ENCODE measurements at regions not wholly inside any gene's neighbourhood (a gene's known extent, or its start where the extent isn't known, plus 50 kb on each side); places are given as distances from the start of the nearest gene placed in this dataset.

DNA sequence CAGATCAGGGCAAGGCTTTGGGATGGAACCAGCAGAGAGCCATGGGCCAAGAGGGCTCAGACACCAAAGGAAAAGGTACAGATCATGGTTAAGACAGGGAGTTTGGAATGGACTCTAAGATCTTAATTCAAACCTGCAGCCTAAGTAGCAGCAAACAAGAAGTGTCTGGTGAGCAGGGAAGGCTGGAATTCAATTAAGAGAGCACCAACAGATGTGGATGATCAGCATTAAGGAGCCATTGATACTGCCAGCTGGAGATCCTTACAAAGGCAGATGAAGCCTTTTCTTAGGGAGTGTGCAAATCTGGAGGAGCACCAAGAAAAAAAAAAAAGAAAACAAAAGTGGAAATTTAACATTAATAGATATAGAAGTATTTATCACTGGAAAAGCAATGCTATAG, 516.8 kb downstream of the RASEF start:
- no peak for DNase-seq
- ATAC-seq: no peak
- H3K9me3 Mint-ChIP-seq: peaks cover 0 to 5% of the 10 kb centered on the region in 2 donors
- H3K27me3 Mint-ChIP-seq: no peaks in the 10 kb centered on the region
- H3K4me1 Mint-ChIP-seq: no peaks in the 10 kb centered on the region
- H3K27ac Mint-ChIP-seq: no peak overlapping the region
- no peak overlapping the region for H3K4me3 Mint-ChIP-seq

- Mint-ChIP-seq H3K4me1 (no peaks in the 10 kb centered on the region), H3K4me3 (no peak overlapping the region), H3K9me3 (peaks cover 0 to 5% of the 10 kb centered on the region in 2 donors), H3K27me3 (no peaks in the 10 kb centered on the region), H3K27ac (no peak overlapping the region)
- no peak for DNase-seq
- no peak for ATAC-seq
These were observed 514.9 kb downstream of the RASEF start for GRCh38 chr9:82547995-82548394.

GRCh38 chr9:82549174-82549821, 513.6 kb downstream of the RASEF start:
- ATAC-seq: no peak
- Mint-ChIP-seq H3K27me3 (no peaks in the 10 kb centered on the region), H3K27ac (no peak overlapping the region)

DNA sequence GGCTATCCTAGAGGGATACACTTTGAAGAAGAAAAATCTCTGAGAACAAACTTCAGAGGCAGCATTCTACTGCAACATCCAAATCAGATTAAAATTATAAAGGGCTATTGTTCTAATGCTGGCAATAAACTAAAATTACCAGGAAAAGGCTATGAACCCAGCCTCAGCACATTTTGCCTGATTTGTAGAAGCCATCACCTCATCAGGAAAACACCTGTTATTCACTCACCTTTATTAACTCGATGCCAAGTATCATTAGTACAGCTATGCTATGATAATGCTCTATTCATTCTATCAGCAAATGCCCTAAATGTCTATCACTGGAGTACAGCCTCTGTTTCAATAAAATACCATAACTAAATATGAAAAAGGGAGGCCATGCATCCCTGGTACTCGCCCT, 510.2 kb downstream of the RASEF start:
- Mint-ChIP-seq H3K27ac (no peak overlapping the region), H3K4me3 (no peak overlapping the region), H3K4me1 (no peaks in the 10 kb centered on the region), H3K27me3 (no peaks in the 10 kb centered on the region), H3K9me3 (no peaks in the 10 kb centered on the region)
- no peak for DNase-seq
- ATAC-seq: no peak

More at GRCh38 chr9:82549174-82549821, 513.6 kb downstream of the RASEF start:
- H3K4me3 Mint-ChIP-seq: no peak overlapping the region
- peaks cover 0 to 5% of the 10 kb centered on the region in 2 donors for H3K9me3 Mint-ChIP-seq
- no peak for DNase-seq
- no peaks in the 10 kb centered on the region for H3K4me1 Mint-ChIP-seq

DNA sequence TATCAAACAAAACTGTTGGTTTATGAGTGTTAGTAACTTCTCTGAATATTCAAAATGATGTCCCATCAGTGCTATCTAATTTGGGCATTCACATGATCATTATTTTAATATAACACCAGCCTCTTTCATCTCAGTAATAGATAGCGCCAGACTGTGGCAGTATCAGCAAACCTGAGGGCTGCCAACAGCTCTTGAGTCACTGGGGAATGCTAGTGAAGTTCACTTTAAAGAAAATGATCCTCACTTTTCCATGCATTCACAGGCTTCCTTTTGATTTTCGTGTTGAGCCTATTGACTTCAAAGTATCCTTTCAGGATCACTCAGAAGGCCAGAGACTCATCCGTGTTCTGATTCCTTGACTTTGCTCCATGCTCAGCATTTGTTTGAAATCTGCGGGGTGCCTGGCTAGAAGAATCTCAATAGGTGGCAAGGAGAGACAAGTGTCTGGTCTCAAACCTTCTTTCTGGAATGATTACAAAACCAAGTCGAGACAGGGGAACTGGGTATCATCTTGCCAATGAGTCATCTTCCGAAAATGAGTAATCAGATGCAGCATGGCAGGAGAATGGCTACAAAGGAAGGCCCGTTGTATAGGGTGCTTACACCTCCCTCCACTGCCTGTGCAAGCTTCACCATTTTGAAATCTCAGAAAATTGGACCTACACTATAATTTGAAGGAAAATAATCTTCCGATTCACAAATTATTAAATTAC, 509.1 kb downstream of the RASEF start:
- H3K27ac Mint-ChIP-seq: no peak overlapping the region
- H3K9me3 Mint-ChIP-seq: no peaks in the 10 kb centered on the region
- ATAC-seq: no peak
- no peaks in the 10 kb centered on the region for H3K4me1 Mint-ChIP-seq
- no peaks in the 10 kb centered on the region for H3K27me3 Mint-ChIP-seq
- H3K4me3 Mint-ChIP-seq: no peak overlapping the region
- no peak for DNase-seq

GRCh38 chr9:82554381-82554780, 508.6 kb downstream of the RASEF start:
- Mint-ChIP-seq H3K4me1 (no peaks in the 10 kb centered on the region), H3K27ac (no peak overlapping the region), H3K4me3 (no peak overlapping the region), H3K9me3 (no peaks in the 10 kb centered on the region), H3K27me3 (no peaks in the 10 kb centered on the region)
- no peak for DNase-seq
- ATAC-seq: no peak

- no peak overlapping the region for H3K27ac Mint-ChIP-seq
- no peak for DNase-seq
- H3K4me1 Mint-ChIP-seq: no peaks in the 10 kb centered on the region
- no peaks in the 10 kb centered on the region for H3K27me3 Mint-ChIP-seq
- no peak overlapping the region for H3K4me3 Mint-ChIP-seq
- no peak for ATAC-seq
- H3K9me3 Mint-ChIP-seq: no peaks in the 10 kb centered on the region
These were observed 507.9 kb downstream of the RASEF start for GRCh38 chr9:82555031-82555430.

- ATAC-seq: no peak
- no peak overlapping the region for H3K4me3 Mint-ChIP-seq
- DNase-seq: no peak
- no peaks in the 10 kb centered on the region for H3K9me3 Mint-ChIP-seq
- no peaks in the 10 kb centered on the region for H3K27me3 Mint-ChIP-seq
- no peak overlapping the region for H3K27ac Mint-ChIP-seq
- H3K4me1 Mint-ChIP-seq: no peaks in the 10 kb centered on the region
These were observed 507.4 kb downstream of the RASEF start for GRCh38 chr9:82555431-82556051.

DNA sequence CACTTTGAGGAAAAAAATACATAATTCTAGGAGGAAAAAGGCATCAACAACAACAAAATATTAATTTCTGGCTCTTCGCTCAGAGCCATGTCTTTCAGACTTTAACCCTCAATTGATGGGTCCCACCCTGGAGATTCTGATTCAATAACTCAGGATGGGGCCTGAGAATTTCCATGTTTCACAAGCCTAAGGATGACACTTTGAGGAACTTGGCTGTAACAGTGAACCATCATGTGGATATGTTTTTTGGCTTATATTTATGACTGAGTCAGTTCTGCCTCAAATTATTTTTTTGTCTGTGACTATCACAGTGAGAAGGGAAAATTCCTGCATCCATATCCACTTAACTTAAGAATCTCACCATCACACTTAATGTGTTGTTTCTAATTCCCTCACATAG, 504.6 kb downstream of the RASEF start:
- no peaks in the 10 kb centered on the region for H3K27me3 Mint-ChIP-seq

DNA sequence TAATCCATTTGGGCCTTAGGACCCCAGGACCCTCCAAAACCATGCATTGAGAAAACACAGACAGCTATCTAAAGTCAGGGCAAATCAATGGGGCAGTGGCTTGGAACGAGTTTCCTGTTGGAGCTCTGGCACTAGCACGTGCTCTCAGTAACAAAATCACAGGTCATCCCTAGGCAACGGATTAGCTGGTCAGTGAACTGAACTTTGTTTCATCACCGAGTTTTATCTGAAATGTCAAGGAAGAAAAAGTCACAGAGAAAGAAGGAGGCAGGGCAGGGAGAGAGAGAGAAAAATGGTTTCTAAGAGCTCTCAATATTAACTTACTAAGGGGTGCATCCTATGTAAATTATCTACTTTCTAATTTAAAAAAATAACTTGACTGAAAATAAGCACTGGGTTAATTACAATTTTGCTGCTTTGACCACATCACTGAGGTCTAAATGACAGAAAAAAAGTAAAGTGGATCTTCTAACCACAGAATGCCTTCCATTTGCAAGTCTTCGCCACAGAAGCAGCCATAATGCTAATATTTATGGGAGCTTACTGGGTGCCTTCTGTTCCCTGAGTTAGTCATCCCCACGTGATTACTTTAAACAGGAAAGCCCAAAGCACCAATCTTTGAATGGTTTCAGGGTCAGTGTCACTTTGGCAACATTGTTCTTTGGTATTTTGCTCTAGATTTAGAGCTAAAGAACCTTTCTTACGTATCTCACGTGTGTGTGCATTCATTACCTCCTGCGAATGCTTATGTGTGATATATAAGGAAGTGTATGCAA, 503.9 kb downstream of the RASEF start:
- Mint-ChIP-seq H3K4me1 (no peaks in the 10 kb centered on the region), H3K9me3 (peaks cover 0 to 5% of the 10 kb centered on the region in 2 donors), H3K27me3 (no peaks in the 10 kb centered on the region), H3K4me3 (no peak overlapping the region), H3K27ac (no peak overlapping the region)
- DNase-seq (no peak), ATAC-seq (no peak)

More for the DNA sequence above, 504.6 kb downstream of the RASEF start:
- H3K27ac Mint-ChIP-seq: no peak overlapping the region
- H3K4me1 Mint-ChIP-seq: no peaks in the 10 kb centered on the region
- no peak overlapping the region for H3K4me3 Mint-ChIP-seq
- ATAC-seq (no peak), DNase-seq (no peak)
- H3K9me3 Mint-ChIP-seq: peaks cover 0 to 5% of the 10 kb centered on the region in 2 donors

DNA sequence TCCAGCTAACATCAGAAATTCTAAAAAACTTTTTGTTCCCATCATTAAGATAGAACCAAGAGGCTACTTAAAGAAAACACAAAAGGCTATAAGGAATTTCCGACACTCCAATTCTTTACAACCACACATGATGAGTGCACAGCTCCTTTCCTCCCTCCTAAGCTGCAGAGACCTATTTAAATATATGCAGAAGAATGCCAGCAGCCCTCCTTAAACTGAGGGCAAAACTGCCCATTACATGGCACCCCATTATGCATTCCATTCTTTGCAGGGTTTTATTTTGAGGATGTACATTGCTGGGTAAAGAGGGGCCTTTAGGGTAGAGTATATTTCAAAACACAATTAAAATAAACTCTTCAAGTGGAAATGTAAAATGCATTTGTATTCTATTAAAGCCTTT, 502.9 kb downstream of the RASEF start:
- H3K27me3 Mint-ChIP-seq: no peaks in the 10 kb centered on the region
- no peak overlapping the region for H3K4me3 Mint-ChIP-seq
- DNase-seq (no peak), ATAC-seq (no peak)
- H3K4me1 Mint-ChIP-seq: no peaks in the 10 kb centered on the region
- no peak overlapping the region for H3K27ac Mint-ChIP-seq
- peaks cover 0 to 5% of the 10 kb centered on the region in 2 donors for H3K9me3 Mint-ChIP-seq

DNA sequence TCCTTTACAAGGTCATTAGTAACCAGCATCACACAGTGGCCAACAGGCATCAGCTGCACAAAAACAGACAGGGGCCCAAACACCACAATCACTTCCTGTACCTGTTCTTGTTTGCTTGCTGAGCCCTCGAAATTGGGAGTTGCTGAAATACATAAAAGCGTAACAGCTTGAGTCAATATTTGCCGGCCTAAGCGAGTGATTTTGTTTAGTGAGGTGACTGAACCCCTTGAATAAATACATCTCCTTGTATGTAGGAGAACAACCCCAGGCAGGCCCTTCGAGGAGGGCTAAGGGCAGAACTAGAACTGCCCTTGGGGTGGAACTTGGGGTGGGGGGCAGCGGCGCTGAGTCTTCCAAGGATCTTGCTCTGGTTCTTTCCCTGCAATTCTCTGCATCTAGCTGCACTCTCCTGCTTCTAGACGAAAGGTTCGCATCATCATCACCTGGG, 502.5 kb downstream of the RASEF start:
- peaks cover 0 to 5% of the 10 kb centered on the region in 2 donors for H3K9me3 Mint-ChIP-seq
- H3K27me3 Mint-ChIP-seq: no peaks in the 10 kb centered on the region
- H3K4me1 Mint-ChIP-seq: no peaks in the 10 kb centered on the region
- no peak overlapping the region for H3K27ac Mint-ChIP-seq
- no peak for DNase-seq
- H3K4me3 Mint-ChIP-seq: no peak overlapping the region
- no peak for ATAC-seq

DNA sequence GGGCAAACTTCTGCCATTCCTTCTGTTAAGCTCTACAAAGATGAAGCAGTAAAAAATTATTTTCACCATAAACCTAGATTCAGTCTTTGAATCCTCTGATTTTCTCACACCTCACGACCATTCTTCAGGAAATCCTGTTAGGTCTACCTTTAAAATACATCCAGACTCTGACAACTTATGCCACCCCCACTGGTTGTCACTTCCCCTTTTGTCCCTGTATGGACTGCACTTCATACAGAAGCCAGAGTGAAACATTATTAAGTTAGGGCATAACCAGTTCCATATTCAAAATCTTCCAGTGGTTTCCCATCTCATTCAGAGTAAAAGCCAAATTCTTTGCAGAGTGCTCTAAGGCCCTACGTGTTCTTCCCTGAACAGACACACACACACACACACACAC, 499.8 kb downstream of the RASEF start:
- no peaks in the 10 kb centered on the region for H3K27me3 Mint-ChIP-seq
- no peak for ATAC-seq
- H3K9me3 Mint-ChIP-seq: peaks cover 0 to 5% of the 10 kb centered on the region in 2 donors
- DNase-seq: no peak
- no peak overlapping the region for H3K27ac Mint-ChIP-seq
- H3K4me3 Mint-ChIP-seq: no peak overlapping the region
- no peaks in the 10 kb centered on the region for H3K4me1 Mint-ChIP-seq

- H3K9me3 Mint-ChIP-seq: peaks cover 0 to 5% of the 10 kb centered on the region in 2 donors
- H3K4me1 Mint-ChIP-seq: no peaks in the 10 kb centered on the region
These were observed 499.1 kb downstream of the RASEF start for GRCh38 chr9:82563841-82564240.

GRCh38 chr9:82565188-82565969, 497.6 kb downstream of the RASEF start:
- DNase-seq: no peak
- Mint-ChIP-seq H3K27me3 (no peaks in the 10 kb centered on the region), H3K4me1 (no peaks in the 10 kb centered on the region), H3K4me3 (no peak overlapping the region), H3K27ac (no peak overlapping the region), H3K9me3 (peaks cover 4 to 5% of the 10 kb centered on the region in 2 donors)
- ATAC-seq: no peak

More at GRCh38 chr9:82563841-82564240, 499.1 kb downstream of the RASEF start:
- Mint-ChIP-seq H3K4me3 (no peak overlapping the region), H3K27me3 (no peaks in the 10 kb centered on the region), H3K27ac (no peak overlapping the region)
- no peak for ATAC-seq
- no peak for DNase-seq

Measured in stimulated activated naive CD8-positive, alpha-beta T cell treated with anti-CD3 and anti-CD28 coated beads, Interleukin-15, amount 100 ng/mL, for 72 hours (primary cell).